ENCODE measurements at regions not wholly inside any gene's neighbourhood (a gene's known extent, or its start where the extent isn't known, plus 50 kb on each side); places are given as distances from the start of the nearest gene placed in this dataset.

DNA sequence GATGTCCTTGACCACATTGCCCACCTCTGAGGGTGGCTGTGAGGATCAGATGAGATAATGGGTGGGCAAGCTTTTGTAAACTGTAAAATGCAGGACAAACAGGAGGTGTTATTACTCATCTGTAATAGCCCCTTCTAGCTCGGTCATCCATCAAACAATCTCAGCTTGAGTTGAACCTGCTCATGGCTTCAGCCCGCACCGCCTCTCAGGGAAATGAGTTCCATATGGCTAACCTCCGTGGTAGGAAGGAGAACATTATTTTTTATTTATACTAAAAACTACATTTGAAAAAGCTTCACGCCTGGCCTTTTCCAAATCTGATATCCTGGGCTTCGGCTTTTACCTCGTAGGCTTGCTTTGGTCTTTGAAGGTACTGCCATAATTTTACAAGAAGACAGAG lies 116.2 kb upstream of the USP24 start:
- Histone ChIP-seq H3K4me2 (ENCODE audit: low read length) (no peak overlapping the region), H3K27me3 (ENCODE audit: insufficient read depth, low read length) (no peaks in the 10 kb centered on the region; the same call in 1 of the 2 replicates), H4K20me1 (ENCODE audit: insufficient read depth, low read length) (no peaks in the 10 kb centered on the region), H3K27ac (ENCODE audit: low read depth, low read length, poor library complexity, severe bottlenecking) (no peak overlapping the region), H3K4me1 (ENCODE audit: insufficient read depth, low read length, severe bottlenecking) (no peaks in the 10 kb centered on the region), H2AFZ (ENCODE audit: low read length) (no peak overlapping the region), H3K9me3 (ENCODE audit: low read length) (no peaks in the 10 kb centered on the region), H3K9me2 (ENCODE audit: low read depth, low read length) (no peaks in the 10 kb centered on the region), H3K4me3 (ENCODE audit: low read depth, low read length, poor library complexity, severe bottlenecking) (no peak overlapping the region), H3K79me2 (ENCODE audit: insufficient read depth, low read length) (no peaks in the 10 kb centered on the region), H3F3A (ENCODE audit: insufficient read depth, low read length) (no peaks in the 10 kb centered on the region), H3K9ac (ENCODE audit: low read length) (no peak overlapping the region), H3K36me3 (ENCODE audit: insufficient read depth, low read length) (no peaks in the 10 kb centered on the region)
- TF ChIP-seq, protein P1, sequence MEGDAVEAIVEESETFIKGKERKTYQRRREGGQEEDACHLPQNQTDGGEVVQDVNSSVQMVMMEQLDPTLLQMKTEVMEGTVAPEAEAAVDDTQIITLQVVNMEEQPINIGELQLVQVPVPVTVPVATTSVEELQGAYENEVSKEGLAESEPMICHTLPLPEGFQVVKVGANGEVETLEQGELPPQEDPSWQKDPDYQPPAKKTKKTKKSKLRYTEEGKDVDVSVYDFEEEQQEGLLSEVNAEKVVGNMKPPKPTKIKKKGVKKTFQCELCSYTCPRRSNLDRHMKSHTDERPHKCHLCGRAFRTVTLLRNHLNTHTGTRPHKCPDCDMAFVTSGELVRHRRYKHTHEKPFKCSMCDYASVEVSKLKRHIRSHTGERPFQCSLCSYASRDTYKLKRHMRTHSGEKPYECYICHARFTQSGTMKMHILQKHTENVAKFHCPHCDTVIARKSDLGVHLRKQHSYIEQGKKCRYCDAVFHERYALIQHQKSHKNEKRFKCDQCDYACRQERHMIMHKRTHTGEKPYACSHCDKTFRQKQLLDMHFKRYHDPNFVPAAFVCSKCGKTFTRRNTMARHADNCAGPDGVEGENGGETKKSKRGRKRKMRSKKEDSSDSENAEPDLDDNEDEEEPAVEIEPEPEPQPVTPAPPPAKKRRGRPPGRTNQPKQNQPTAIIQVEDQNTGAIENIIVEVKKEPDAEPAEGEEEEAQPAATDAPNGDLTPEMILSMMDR (IDR thresholded peaks at IDR 0.05; ENCODE audit: low read length): no peak
- no peak for TF ChIP-seq EZH2 (IDR thresholded peaks at IDR 0.05; ENCODE audit: borderline replicate concordance, low read length)

DNA sequence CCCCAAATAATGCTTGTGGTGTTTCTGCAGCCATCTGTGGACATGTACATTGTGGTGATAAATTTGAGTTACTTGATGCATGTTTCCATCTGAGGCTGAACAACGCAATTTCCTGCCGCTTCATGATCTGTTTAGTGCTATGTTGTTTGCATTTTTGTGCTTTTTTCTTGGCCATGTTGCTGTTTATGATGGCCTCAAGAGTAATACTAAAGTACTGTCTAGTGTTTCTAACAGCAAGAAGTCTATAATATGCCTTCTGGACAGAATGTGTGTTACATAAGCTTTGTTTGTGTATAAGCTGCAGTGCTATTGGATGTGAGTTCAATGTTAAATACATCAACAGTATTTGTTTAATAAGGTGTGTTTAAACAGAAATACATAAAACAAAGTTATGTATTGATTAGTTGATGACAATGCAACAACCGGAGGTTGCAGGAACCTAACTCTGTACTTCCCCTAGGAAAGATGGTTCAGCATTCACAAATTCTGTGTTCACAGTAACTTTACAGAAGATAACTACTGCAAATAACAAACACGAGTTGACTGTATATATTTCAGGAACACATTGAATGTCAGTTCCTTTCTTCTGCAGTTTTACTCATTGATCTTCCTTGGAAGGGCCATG lies 114.8 kb upstream of the USP24 start:
- TF ChIP-seq, protein P1 (IDR thresholded peaks at IDR 0.05; ENCODE audit: low read length): no peak
- TF ChIP-seq EZH2 (IDR thresholded peaks at IDR 0.05; ENCODE audit: borderline replicate concordance, low read length): no peak
- no peaks in the 10 kb centered on the region for H3K36me3 ChIP-seq (ENCODE audit: insufficient read depth, low read length)
- H3K9me3 ChIP-seq (ENCODE audit: low read length): no peaks in the 10 kb centered on the region
- H3K4me3 ChIP-seq (ENCODE audit: low read depth, low read length, poor library complexity, severe bottlenecking): no peak overlapping the region
- H4K20me1 ChIP-seq (ENCODE audit: insufficient read depth, low read length): no peaks in the 10 kb centered on the region
- H3K27ac ChIP-seq (ENCODE audit: low read depth, low read length, poor library complexity, severe bottlenecking): no peak overlapping the region
- no peaks in the 10 kb centered on the region for H3K4me1 ChIP-seq (ENCODE audit: insufficient read depth, low read length, severe bottlenecking)
- H3K9ac ChIP-seq (ENCODE audit: low read length): no peak overlapping the region
- no peak overlapping the region for H2AFZ ChIP-seq (ENCODE audit: low read length)
- no peaks in the 10 kb centered on the region; the same call in 1 of the 2 replicates for H3K27me3 ChIP-seq (ENCODE audit: insufficient read depth, low read length)
- H3K4me2 ChIP-seq (ENCODE audit: low read length): no peak overlapping the region
- no peaks in the 10 kb centered on the region for H3F3A ChIP-seq (ENCODE audit: insufficient read depth, low read length)
- H3K79me2 ChIP-seq (ENCODE audit: insufficient read depth, low read length): no peaks in the 10 kb centered on the region
- H3K9me2 ChIP-seq (ENCODE audit: low read depth, low read length): no peaks in the 10 kb centered on the region

DNA sequence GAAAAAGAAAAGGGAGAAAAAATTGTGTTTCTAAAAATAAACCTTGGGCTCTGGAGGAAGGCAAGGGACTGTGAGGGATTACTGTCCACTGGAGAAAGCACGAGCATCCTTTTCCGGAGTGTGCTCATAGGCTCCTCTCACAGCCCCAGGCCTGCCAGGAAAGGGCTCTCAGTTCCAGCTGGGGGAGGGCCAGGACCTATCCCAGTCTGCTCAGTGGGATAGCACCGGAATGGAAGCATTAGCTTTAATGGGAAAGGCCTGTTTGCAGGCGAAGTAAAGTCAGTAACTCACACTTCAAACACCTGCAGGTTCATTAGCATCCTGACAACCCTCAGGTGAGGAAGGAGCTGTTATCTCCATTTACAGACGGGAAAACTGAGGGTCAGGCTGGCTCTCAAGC lies 113.9 kb upstream of the USP24 start:
- Histone ChIP-seq H3K9me3 (ENCODE audit: low read length) (no peaks in the 10 kb centered on the region), H3K9ac (ENCODE audit: low read length) (no peak overlapping the region), H3K36me3 (ENCODE audit: insufficient read depth, low read length) (no peaks in the 10 kb centered on the region), H3K4me3 (ENCODE audit: low read depth, low read length, poor library complexity, severe bottlenecking) (no peak overlapping the region), H3K4me2 (ENCODE audit: low read length) (no peak overlapping the region), H3F3A (ENCODE audit: insufficient read depth, low read length) (no peaks in the 10 kb centered on the region), H3K4me1 (ENCODE audit: insufficient read depth, low read length, severe bottlenecking) (no peaks in the 10 kb centered on the region), H4K20me1 (ENCODE audit: insufficient read depth, low read length) (no peaks in the 10 kb centered on the region), H2AFZ (ENCODE audit: low read length) (no peak overlapping the region), H3K27ac (ENCODE audit: low read depth, low read length, poor library complexity, severe bottlenecking) (no peak overlapping the region), H3K9me2 (ENCODE audit: low read depth, low read length) (no peaks in the 10 kb centered on the region), H3K27me3 (ENCODE audit: insufficient read depth, low read length) (no peaks in the 10 kb centered on the region; the same call in 1 of the 2 replicates), H3K79me2 (ENCODE audit: insufficient read depth, low read length) (no peaks in the 10 kb centered on the region)
- TF ChIP-seq, protein P1 (IDR thresholded peaks at IDR 0.05; ENCODE audit: low read length): no peak
- no peak for TF ChIP-seq EZH2 (IDR thresholded peaks at IDR 0.05; ENCODE audit: borderline replicate concordance, low read length)
